ENCODE measurements at regions not wholly inside any gene's neighbourhood (a gene's known extent, or its start where the extent isn't known, plus 50 kb on each side); places are given as distances from the start of the nearest gene placed in this dataset.

DNA sequence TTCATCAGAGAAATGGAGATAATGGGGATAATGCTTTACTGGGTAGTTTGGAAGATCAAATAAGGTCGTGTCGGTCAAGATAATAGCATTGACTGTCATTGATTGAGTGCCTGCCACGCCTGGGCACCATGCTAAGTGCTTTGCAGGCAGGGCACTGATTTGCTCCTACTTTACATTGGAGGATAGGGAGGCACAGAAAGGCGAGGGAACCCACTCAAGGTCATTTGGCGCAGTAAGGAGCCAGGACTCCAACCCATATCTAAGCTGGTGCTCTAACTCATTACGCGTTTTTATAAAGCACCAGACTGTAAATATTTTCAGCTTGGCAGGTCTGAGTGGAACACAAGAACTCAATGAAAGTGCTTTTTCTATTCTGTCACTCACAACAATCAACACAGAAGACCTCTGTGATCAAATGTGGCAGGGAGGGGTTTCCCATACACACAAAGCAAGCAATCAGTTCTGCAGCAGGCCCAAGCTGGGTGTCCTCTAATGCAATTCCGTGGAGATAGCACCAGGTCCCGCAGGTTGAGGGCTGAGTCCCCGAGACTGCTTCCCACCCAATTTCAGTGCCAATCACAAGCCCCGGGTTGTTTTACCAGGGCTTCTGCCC, 373.6 kb downstream of the CDH26 start:
- DNase-seq (ENCODE audit: insufficient read length, low spot score) (no peak), FAIRE-seq (no peak)
- TF ChIP-seq POLR2A (IDR thresholded peaks at IDR 0.05; ENCODE audit: low read depth, low read length) = no peak

- FAIRE-seq (no peak), DNase-seq (ENCODE audit: insufficient read length, low spot score) (no peak)
- no peak for TF ChIP-seq POLR2A (IDR thresholded peaks at IDR 0.05; ENCODE audit: low read depth, low read length)
Observed at GRCh38 chr20:60332523-60332922, 374.3 kb downstream of the CDH26 start.

- no peak for TF ChIP-seq POLR2A (IDR thresholded peaks at IDR 0.05; ENCODE audit: low read depth, low read length)
- FAIRE-seq = no peak
- DNase-seq (ENCODE audit: insufficient read length, low spot score) = no peak
Observed at GRCh38 chr20:60334911-60335310, 376.7 kb downstream of the CDH26 start.

GRCh38 chr20:60338556-60338955, 380.3 kb downstream of the CDH26 start:
- no peak for FAIRE-seq
- no peak for DNase-seq (ENCODE audit: insufficient read length, low spot score)
- TF ChIP-seq POLR2A (IDR thresholded peaks at IDR 0.05; ENCODE audit: low read depth, low read length) = no peak

- FAIRE-seq (no peak), DNase-seq (ENCODE audit: insufficient read length, low spot score) (no peak)
- TF ChIP-seq POLR2A (IDR thresholded peaks at IDR 0.05; ENCODE audit: low read depth, low read length) = no peak
Observed at GRCh38 chr20:60339738-60340137, 381.5 kb downstream of the CDH26 start.

DNA sequence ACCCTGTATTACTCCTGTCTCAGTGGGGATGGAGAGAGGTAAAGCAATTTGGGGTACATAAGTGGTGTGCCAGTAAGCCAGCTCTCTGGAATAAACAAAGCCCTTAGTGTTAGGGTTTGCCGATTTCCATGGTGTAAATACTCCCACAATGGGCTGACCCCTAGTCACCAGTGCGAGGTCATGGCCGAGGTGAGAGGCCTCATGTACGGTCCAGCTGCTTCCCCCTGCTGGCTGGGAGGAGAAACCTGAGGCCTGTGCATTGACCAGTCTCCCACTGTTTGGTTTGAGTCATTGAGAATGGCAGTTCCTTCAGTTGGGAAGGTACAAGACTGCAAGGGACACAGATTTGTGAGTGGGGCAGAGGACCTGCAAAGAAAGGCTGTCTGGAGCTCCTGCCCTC, 382.0 kb downstream of the CDH26 start:
- DNase-seq (ENCODE audit: insufficient read length, low spot score) = no peak
- no peak for FAIRE-seq
- no peak for TF ChIP-seq POLR2A (IDR thresholded peaks at IDR 0.05; ENCODE audit: low read depth, low read length)

DNA sequence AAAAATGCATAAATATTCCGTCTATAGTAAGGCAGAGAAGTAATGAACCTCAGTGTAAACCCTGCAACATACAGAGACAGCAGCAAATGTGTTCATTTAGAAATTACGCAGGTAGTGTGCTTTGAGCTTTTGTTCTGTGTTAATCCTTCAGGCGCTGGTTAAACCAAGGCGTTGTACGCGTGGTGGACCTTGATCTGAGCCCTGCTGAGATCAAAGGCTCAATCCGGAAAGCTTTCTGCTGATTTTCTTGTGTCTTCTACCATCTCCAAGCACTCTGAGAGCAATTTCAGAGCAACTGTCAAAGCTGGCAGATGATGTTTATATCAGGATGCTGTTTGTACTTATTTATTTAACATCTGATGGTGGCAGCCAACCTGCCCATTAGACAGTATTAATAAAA, 382.8 kb downstream of the CDH26 start:
- TF ChIP-seq POLR2A (IDR thresholded peaks at IDR 0.05; ENCODE audit: low read depth, low read length) = no peak
- FAIRE-seq = no peak

GRCh38 chr20:60345106-60345505, 386.9 kb downstream of the CDH26 start:
- TF ChIP-seq POLR2A (IDR thresholded peaks at IDR 0.05; ENCODE audit: low read depth, low read length) = no peak
- no peak for DNase-seq (ENCODE audit: insufficient read length, low spot score)
- no peak for FAIRE-seq

More for the DNA sequence above, 382.8 kb downstream of the CDH26 start:
- DNase-seq (ENCODE audit: insufficient read length, low spot score) = no peak

DNA sequence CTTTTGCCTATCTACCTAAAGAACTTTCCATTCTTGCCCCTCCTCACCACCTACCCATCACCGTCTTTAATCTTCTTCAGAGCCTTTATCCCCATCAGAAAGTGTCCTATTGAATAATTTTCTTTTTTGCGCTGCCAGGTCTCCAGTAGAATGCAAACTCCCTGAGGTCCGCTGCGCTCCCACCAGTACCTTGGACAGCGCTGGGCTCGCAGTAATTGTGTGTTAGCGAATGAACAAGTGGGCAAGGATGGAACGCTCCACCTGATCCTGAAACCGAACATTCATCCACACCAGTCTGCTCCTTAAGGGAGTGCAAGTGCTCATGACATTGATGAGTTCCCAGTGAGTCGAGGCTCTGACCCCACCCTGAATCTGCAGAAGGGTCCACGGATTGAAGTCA, 391.2 kb downstream of the CDH26 start:
- TF ChIP-seq POLR2A (IDR thresholded peaks at IDR 0.05; ENCODE audit: low read depth, low read length) = no peak
- FAIRE-seq (no peak), DNase-seq (ENCODE audit: insufficient read length, low spot score) (no peak)

- no peak for DNase-seq (ENCODE audit: insufficient read length, low spot score)
- TF ChIP-seq POLR2A (IDR thresholded peaks at IDR 0.05; ENCODE audit: low read depth, low read length) = no peak
- no peak for FAIRE-seq
Observed at GRCh38 chr20:60352017-60352416, 393.8 kb downstream of the CDH26 start.

GRCh38 chr20:60352596-60352995, 394.4 kb downstream of the CDH26 start:
- TF ChIP-seq POLR2A (IDR thresholded peaks at IDR 0.05; ENCODE audit: low read depth, low read length) = no peak
- FAIRE-seq (no peak), DNase-seq (ENCODE audit: insufficient read length, low spot score) (no peak)

DNA sequence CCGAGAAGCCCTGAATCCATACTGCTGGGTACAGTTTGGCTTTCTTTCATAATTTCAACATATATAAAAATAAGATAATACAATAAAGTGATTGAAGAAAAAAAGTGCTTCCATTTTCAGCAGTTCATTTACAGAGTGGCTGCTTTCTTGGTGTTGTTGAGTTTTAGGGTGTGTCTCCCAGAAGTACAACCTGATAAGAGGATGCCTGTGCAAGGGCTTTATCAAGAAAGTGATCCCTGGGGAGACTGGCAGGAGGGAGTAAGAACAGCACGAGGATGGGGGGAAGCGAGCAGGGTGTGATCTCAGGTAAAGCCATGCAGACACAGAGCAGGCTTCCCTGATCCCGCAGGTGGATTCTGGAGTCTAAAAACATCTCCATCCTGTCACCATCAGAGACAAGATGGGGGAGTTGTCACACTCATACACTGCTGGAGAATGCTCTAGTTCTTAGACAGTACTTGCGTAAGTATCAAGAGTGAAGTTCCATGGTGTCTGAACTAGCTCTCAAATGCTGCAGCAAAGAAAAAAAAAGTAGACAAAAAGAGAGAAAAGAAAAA, 395.9 kb downstream of the CDH26 start:
- no peak for FAIRE-seq

DNA sequence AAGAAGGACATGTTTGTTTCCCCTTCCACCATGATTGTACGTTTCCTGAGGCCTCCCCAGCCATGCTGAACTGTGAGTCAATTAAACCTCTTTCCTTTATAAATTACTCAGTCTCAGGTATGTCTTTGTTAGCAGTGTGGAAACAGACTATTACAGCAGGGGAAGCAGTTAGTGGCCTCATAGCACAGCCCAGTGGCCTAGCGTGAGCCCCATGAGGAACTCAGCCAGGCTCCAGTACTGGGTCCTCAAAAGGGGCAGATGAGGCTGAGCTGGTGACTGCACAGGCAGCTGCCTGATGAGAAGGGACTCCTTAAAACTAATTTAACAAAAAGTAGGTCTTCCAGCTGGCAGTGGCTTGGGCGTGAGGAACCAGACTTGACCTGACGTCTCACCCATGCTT, 399.9 kb downstream of the CDH26 start:
- TF ChIP-seq POLR2A (IDR thresholded peaks at IDR 0.05; ENCODE audit: low read depth, low read length) = no peak
- DNase-seq (ENCODE audit: insufficient read length, low spot score) (no peak), FAIRE-seq (no peak)

More for the DNA sequence above, 395.9 kb downstream of the CDH26 start:
- DNase-seq (ENCODE audit: insufficient read length, low spot score) = no peak
- no peak for TF ChIP-seq POLR2A (IDR thresholded peaks at IDR 0.05; ENCODE audit: low read depth, low read length)

DNA sequence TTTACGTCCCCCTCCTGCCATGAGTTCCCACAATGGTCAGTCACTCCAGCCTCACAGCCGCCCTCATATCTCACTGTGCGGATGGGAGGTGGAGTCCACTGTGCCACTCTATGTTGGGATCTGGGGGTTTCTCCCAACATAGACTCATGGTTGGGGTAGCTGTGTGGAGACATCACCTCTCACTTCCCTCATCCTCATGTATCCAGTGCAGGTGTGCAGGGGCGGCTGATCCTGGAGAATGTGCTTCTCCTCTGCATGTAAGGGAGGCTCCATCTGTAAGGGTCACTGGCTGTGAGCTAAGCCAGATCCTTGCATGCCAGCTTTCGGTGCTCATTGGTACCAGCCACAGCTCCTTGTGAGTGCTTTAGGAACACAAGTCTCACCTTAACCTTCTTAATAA, 400.8 kb downstream of the CDH26 start:
- TF ChIP-seq POLR2A (IDR thresholded peaks at IDR 0.05; ENCODE audit: low read depth, low read length) = no peak
- FAIRE-seq (no peak), DNase-seq (ENCODE audit: insufficient read length, low spot score) (no peak)

- no peak for TF ChIP-seq POLR2A (IDR thresholded peaks at IDR 0.05; ENCODE audit: low read depth, low read length)
- FAIRE-seq = no peak
Observed at GRCh38 chr20:60361761-60362395, 403.7 kb downstream of the CDH26 start.

More at GRCh38 chr20:60361761-60362395, 403.7 kb downstream of the CDH26 start:
- DNase-seq (ENCODE audit: insufficient read length, low spot score) = no peak
